Liver (tissue), 8 donors: ENCODE measurements at regions not wholly inside any gene's neighbourhood (a gene's known extent, or its start where the extent isn't known, plus 50 kb on each side); places are given as distances from the start of the nearest gene placed in this dataset.

Source experiments
- DNase-seq: peaks from one replicate; pipeline ENCODE4 v3.0.0-alpha.2; 2017; ENCODE audit warnings: low spot score
- H3K27ac ChIP-seq, 2 donors: one replicate each; pipeline ENCODE4 v1.7.0; 2013; ENCODE audit warnings: inconsistent platforms in 2 of 2, low read length in 2 of 2, control low read depth in 1 of 2, low read depth in 1 of 2, mild to moderate bottlenecking in 1 of 2
- H3K27me3 ChIP-seq, 4 donors: one replicate each; pipeline versions ENCODE4 v1.6.1 to v1.7.0; 2013; ENCODE audit warnings: low read length in 3 of 4, inconsistent platforms in 1 of 4, mild to moderate bottlenecking in 1 of 4, moderate library complexity in 1 of 4; ENCODE audit not compliant: control insufficient read depth in 4 of 4, insufficient read depth in 4 of 4
- H3K36me3 ChIP-seq, 4 donors: one replicate each; pipeline versions ENCODE4 v1.6.1 to v1.7.0; 2013; ENCODE audit warnings: low read length in 3 of 4, mild to moderate bottlenecking in 3 of 4, low read depth in 1 of 4, moderate library complexity in 1 of 4; ENCODE audit not compliant: control insufficient read depth in 4 of 4, insufficient read depth in 3 of 4
- H3K4me1 ChIP-seq, 4 donors: one replicate each; pipeline versions ENCODE4 v1.6.1 to v1.7.0; 2013; ENCODE audit warnings: low read length in 3 of 4, mild to moderate bottlenecking in 3 of 4, moderate library complexity in 1 of 4; ENCODE audit not compliant: control insufficient read depth in 4 of 4, insufficient read depth in 4 of 4
- H3K4me3 ChIP-seq, 3 donors: one replicate each; pipeline versions ENCODE4 v1.6.1 to v1.7.0; 2013; ENCODE audit warnings: low read length in 3 of 3, control low read depth in 1 of 3, low read depth in 1 of 3, mild to moderate bottlenecking in 1 of 3
- H3K9ac ChIP-seq, 2 donors: one replicate each; pipeline ENCODE4 v1.7.0; 2013; ENCODE audit warnings: low read length in 2 of 2, mild to moderate bottlenecking in 2 of 2, moderate library complexity in 2 of 2, control low read depth in 1 of 2, low read depth in 1 of 2
- H3K9me3 ChIP-seq, 4 donors: one replicate each; pipeline versions ENCODE4 v1.6.1 to v1.7.0; 2013; ENCODE audit warnings: low read length in 3 of 4; ENCODE audit not compliant: control insufficient read depth in 4 of 4
- CTCF ChIP-seq: fragments of 150-350 bp; IDR thresholded peaks from 2 replicates; pipeline ENCODE4 v1.5.1; 2017; ENCODE audit warnings: improper control_type of control experiment, low read depth, low read length; ENCODE audit not compliant: missing input control
- EGR1 ChIP-seq, 2 donors: IDR thresholded peaks; 2 replicates each; pipeline ENCODE4 v1.6.1; 2016 to 2018; ENCODE audit warnings: antibody characterized with exemption in 2 of 2, low read depth in 2 of 2
- FOXA1 ChIP-seq: IDR thresholded peaks from 2 replicates; pipeline ENCODE4 v1.6.1; 2016; ENCODE audit warnings: antibody characterized with exemption
- FOXA2 ChIP-seq: IDR thresholded peaks from 2 replicates; pipeline ENCODE4 v1.6.1; 2016; ENCODE audit warnings: antibody characterized with exemption
- GABPA ChIP-seq, 2 donors: IDR thresholded peaks in 1 of 2; conservative IDR thresholded peaks in 1 of 2; 2 replicates each; pipeline ENCODE4 v1.6.1; 2016; ENCODE audit warnings: antibody characterized with exemption in 2 of 2, mild to moderate bottlenecking in 1 of 2, moderate library complexity in 1 of 2
- HNF4A ChIP-seq, 2 donors: conservative IDR thresholded peaks; 2 replicates each; pipeline ENCODE4 v1.6.1; 2016; ENCODE audit warnings: antibody characterized with exemption in 2 of 2, mild to moderate bottlenecking in 2 of 2
- HNF4G ChIP-seq: IDR thresholded peaks from 2 replicates; pipeline ENCODE4 v1.6.1; 2016; ENCODE audit warnings: antibody characterized with exemption
- JUND ChIP-seq, 2 donors: IDR thresholded peaks; 2 replicates each; pipeline ENCODE4 v1.6.1; 2016; ENCODE audit warnings: antibody characterized with exemption in 2 of 2
- MAX ChIP-seq: IDR thresholded peaks from 2 replicates; pipeline ENCODE4 v1.6.1; 2016; ENCODE audit warnings: antibody characterized with exemption
- NR2F2 ChIP-seq: IDR thresholded peaks from 2 replicates; pipeline ENCODE4 v1.6.1; 2016; ENCODE audit warnings: antibody characterized with exemption
- RAD21 ChIP-seq, 2 donors: IDR thresholded peaks; 2 replicates each; pipeline ENCODE4 v1.6.1; 2016; ENCODE audit warnings: antibody characterized with exemption in 2 of 2, mild to moderate bottlenecking in 2 of 2
- REST ChIP-seq: IDR thresholded peaks from 2 replicates; pipeline ENCODE4 v1.6.1; 2016; ENCODE audit warnings: antibody characterized with exemption, mild to moderate bottlenecking
- RXRA ChIP-seq, 2 donors: IDR thresholded peaks; 2 replicates each; pipeline ENCODE4 v1.6.1; 2017 to 2018; ENCODE audit warnings: antibody characterized with exemption in 2 of 2, mild to moderate bottlenecking in 1 of 2
- SP1 ChIP-seq: IDR thresholded peaks from 2 replicates; pipeline ENCODE4 v1.6.1; 2018; ENCODE audit warnings: antibody characterized with exemption, mild to moderate bottlenecking
- TAF1 ChIP-seq: conservative IDR thresholded peaks from 2 replicates; pipeline ENCODE4 v1.6.1; 2016; ENCODE audit warnings: antibody characterized with exemption, mild to moderate bottlenecking
- YY1 ChIP-seq: IDR thresholded peaks from 2 replicates; pipeline ENCODE4 v1.6.1; 2016; ENCODE audit warnings: antibody characterized with exemption, mild to moderate bottlenecking
- ZBTB33 ChIP-seq: IDR thresholded peaks from 2 replicates; pipeline ENCODE4 v1.6.1; 2016; ENCODE audit warnings: antibody characterized with exemption
- WGBS: extraction: QIAGEN DNeasy Blood & Tissue Kit; methylation state at CpG from one replicate; pipeline ENCODE4 v1.1.7; 2013; 5-methylcytosine and 5-hydroxymethylcytosine counted together
- TF ChIP-seq, protein P1 (sequence below): IDR thresholded peaks from 2 replicates; pipeline ENCODE4 v1.6.1; 2016; ENCODE audit warnings: antibody characterized with exemption
- donor health status: healthy.
- donor health status: healthy.
- donor health status: healthy.
- donor health status: healthy.
- donor health status: healthy.

DNA sequence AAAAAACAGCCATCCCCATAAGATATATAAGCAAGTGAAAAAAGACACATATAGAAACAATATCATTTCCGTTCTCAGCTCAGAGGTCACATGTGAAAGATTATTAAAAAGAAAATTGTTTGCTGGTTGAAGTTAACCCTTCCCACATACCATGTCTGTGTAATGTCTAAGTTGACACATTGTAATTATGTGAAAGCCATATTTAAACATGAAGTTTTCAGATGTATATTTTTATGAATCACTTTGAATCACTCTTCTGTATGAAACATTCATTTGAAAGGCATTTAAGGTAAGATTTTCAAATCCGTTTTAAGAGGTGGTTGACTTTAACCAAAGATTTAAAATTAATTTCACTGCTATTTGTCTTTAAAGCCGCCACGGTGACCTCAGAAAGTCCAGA, 441.9 kb downstream of the RND3 start:
- no peaks in the 10 kb centered on the region for H3K27me3 ChIP-seq
- H3K9me3 ChIP-seq = no peaks in the 10 kb centered on the region
- H3K4me3 ChIP-seq = no peak overlapping the region
- TF ChIP-seq RAD21 (IDR thresholded peaks at IDR 0.05) = no peak
- no peak for TF ChIP-seq YY1
- no peak for TF ChIP-seq TAF1
- TF ChIP-seq JUND (IDR thresholded peaks at IDR 0.05) = no peak
- no peak for TF ChIP-seq MAX
- no peak for TF ChIP-seq REST
- no peak for TF ChIP-seq CTCF
- no peak for TF ChIP-seq FOXA1
- TF ChIP-seq, protein P1, sequence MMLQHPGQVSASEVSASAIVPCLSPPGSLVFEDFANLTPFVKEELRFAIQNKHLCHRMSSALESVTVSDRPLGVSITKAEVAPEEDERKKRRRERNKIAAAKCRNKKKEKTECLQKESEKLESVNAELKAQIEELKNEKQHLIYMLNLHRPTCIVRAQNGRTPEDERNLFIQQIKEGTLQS = no peak
- no peak for TF ChIP-seq EGR1 (IDR thresholded peaks at IDR 0.05; ENCODE audit: low read depth in 2 of 2)
- TF ChIP-seq RXRA (IDR thresholded peaks at IDR 0.05) = no peak
- no peak for TF ChIP-seq HNF4A (conservative IDR thresholded peaks at IDR 0.05)
- no peak for TF ChIP-seq HNF4G
- TF ChIP-seq FOXA2 = no peak
- no peak for TF ChIP-seq GABPA (IDR thresholded peaks at IDR 0.05 in 1 of 2, conservative IDR thresholded peaks at IDR 0.05 in 1 of 2)
- no peak for TF ChIP-seq NR2F2
- TF ChIP-seq SP1 = no peak
- no peak for TF ChIP-seq ZBTB33
- no peak overlapping the region for H3K27ac ChIP-seq
- no peaks in the 10 kb centered on the region for H3K36me3 ChIP-seq
- 92% methylated on average over 4 of the region's 4 CpGs for WGBS
- H3K9ac ChIP-seq = no peak overlapping the region
- no peaks in the 10 kb centered on the region for H3K4me1 ChIP-seq
- no peak for DNase-seq

DNA sequence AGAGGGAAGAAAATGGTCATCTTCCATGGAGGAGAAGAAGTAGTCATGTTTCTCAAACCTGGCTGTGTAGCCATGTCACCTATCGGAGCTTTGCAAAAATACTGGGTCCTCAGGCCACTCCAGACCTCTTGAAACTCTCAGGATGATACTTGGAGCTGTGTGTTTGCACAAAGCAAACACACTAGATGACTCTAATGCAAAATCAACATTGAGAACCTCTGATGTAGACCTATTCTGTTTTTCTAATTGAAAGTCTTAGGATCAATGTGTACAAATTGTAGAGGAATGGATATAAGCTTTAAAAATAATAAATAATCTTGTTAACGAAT, 444.3 kb downstream of the RND3 start:
- Histone ChIP-seq H3K4me1 (no peaks in the 10 kb centered on the region), H3K27ac (no peak overlapping the region), H3K27me3 (no peaks in the 10 kb centered on the region), H3K36me3 (no peaks in the 10 kb centered on the region), H3K9me3 (no peaks in the 10 kb centered on the region), H3K9ac (no peak overlapping the region), H3K4me3 (no peak overlapping the region)
- DNase-seq = no peak
- 85% methylated on average over 2 of the region's 2 CpGs for WGBS
- TF ChIP-seq HNF4G (no peak), NR2F2 (no peak), MAX (no peak), FOXA2 (no peak), JUND (IDR thresholded peaks at IDR 0.05) (no peak), FOXA1 (no peak), REST (no peak), EGR1 (IDR thresholded peaks at IDR 0.05; ENCODE audit: low read depth in 2 of 2) (no peak)
